GM19238 (cell line): ENCODE measurements at regions not wholly inside any gene's neighbourhood (a gene's known extent, or its start where the extent isn't known, plus 50 kb on each side); places are given as distances from the start of the nearest gene placed in this dataset.

Source experiments
- DNase-seq: peaks from one replicate; pipeline ENCODE4 v3.0.0; 2011; ENCODE audit warnings: low spot score; ENCODE audit not compliant: insufficient read length

DNA sequence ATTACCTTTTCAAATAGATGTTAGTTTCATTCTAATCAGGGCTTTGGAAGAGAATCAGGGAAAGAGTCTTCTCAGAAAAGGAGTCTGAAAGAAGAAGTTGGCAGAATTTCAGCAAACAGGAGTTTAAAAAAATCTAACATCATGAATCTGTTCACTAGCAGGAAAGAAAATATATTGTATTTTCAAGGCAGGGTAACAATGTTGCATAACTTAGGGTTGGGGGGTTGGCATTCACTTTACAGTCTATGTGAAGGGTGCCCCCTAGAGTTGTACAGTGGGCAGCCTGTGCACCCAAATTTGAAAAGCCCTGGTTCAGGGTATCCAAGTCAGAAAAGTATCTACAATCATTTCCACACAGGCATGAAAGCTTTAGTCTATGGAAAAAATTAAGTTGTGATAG lies 348.4 kb upstream of the SLC30A5 start:
- DNase-seq, result no peak

DNA sequence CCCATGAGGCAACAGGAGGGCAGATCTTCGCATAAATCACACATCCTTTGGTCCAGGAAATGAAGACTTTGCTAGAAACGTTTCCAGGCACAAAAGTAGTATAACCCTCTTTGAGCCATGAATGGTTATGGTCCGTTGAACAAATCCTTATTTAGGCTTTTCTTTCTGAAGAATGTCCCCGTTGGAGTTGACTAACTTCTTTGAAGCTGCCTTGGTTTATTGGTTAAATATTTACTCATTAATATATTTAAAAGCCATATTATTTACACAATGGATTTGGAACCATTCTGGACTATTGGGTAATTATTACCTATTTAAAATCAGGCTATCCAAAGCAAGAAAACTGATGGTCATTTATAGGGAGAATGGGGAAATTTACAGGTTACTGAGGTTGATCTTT lies 347.6 kb upstream of the SLC30A5 start:
- no peak for DNase-seq

DNA sequence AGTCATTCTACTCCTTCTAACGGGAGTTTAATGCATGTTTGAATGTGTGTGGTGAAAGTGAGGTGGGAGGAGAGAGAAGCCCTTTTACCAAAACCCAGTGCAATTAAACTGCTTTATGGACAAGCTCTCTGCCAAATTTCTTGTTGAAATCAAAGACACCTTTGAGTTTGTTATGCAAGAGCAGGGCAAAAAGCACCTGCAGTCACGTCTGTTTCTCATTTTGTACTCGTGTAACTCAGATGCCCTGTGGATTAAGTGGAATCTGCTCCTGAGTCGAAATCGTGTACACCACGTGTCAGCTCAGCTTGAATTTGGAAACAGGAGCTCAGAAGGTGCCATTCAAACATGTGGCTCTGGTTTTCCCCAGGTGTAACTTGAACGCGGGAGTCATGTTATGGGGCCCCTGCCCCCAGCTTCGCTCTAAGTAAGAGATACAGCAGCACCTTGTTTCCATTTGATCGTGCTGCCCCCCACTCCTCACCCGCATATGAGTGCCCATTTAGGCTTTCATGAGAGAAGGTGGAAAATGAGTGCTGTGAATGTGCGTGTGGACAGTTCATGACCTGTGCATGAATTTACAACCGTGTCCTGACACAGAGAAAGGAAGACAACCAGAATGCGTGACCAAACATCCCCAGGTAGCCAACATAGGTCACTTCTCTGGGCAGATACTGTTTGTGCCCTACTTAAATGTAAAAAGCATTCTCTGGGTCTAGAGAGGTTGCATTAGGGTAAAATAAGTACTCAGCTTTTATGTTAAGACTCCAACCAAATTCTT lies 347.0 kb upstream of the SLC30A5 start:
- no peak for DNase-seq

DNA sequence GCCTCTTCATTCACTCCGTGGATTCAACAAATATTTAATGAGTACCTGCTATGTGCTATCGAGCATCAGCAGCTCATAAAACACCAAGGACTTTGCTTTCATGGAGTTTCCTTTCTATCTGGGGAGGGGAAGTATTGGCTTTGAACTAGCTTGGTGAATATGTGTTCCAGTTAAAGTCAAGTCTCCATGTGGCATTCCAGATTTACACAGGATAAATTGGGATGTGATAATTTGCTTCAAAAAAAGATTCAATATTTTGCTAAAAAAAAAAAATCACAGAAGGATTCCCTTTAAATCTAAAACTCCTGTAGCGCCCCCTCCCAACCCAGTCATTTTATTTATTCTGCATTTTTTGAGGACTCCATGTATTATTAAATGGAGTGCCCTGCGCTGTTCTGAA lies 346.3 kb upstream of the SLC30A5 start:
- no peak for DNase-seq

DNA sequence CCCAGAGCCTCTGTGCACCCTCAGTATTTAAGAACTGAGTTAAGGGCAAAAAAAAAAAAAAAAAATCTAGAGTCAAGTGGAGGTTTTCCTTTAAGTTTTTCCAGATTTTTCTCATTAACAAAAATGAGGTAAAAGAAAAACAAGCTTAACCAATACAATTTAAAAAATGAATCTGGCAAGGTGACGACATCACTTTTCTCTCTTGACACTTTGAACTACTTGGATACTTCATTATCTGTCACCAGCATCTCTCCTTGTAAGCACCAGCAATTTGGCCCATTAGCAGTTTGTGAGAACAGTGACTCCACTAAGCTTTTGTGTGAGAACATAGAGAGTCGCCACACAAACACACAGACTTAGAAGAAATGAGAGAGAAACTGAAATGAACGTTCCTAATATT lies 345.7 kb upstream of the SLC30A5 start:
- DNase-seq, result no peak

DNA sequence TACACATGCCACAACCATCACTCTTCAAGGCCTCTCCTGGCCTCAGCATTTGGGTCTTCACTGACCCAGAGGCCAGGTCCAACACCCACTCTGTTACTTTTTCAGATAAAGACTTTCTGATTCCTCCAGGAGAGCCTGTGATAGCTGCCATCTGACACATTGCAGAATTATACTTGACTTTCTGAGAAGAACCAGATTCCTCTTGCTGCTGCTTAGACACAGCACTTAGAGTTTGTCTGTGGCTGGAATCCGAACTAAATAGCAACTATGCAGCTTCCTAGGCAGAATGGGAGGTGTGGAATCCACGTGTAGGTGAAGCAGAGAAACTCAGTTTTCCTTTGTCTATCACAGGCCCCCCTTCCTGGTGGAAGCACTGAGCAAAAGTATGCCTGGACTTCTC lies 344.7 kb upstream of the SLC30A5 start:
- no peak for DNase-seq

DNA sequence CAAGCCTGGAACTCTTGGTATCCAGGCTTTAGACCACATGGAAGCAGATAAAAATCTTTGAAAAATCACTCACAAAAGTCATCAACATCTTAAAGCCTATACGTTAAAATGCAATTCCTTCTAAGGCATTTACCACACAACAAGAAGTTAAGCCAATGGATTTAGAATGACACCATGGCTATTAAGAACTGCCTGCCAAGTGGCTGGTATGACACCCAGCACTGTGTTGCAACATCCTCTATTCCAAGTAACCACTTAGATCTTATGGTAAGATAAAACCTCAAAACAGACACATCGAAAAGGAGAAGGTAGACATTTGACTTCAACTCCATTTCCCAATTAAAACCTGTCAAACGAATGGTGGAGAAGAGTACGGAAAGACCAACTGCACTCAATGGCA lies 344.2 kb upstream of the SLC30A5 start:
- no peak for DNase-seq

DNA sequence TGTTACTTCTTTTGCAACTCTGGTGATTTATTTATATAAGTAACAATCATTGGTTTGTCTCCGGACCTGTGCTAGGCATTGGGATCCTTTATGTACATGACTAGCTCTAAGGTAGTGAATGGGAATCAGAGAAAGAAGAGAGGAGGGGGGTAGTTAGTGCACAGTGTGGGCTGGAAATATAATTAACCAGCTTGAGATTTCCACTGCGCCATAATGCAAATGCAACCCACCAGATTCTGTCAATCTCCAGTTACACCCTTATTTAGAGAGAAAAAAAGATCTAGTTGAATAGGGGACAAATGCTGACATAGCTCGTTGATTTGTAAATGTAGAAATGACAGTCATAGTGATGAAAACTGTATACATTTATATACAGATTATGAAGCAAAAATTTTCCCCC lies 342.2 kb upstream of the SLC30A5 start:
- DNase-seq, result no peak

DNA sequence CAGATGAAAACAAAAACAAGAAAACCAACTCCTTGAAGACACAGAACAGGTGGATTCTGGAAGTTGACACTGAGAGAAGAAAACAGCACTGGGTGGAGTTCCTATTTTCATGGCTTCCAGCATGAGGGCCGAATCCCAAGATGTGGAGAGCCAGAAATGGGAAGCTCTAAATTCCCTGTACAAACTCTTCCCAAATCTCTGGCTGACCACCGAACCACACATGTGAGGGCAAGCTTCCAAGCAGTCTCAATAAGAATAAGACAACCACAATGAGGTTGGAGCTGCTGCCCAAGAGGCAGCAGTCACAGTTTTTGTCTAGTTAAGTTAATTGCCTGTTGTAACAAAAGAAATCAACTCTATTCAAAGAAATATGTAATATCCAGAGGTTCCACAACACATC lies 339.3 kb upstream of the SLC30A5 start:
- no peak for DNase-seq

DNA sequence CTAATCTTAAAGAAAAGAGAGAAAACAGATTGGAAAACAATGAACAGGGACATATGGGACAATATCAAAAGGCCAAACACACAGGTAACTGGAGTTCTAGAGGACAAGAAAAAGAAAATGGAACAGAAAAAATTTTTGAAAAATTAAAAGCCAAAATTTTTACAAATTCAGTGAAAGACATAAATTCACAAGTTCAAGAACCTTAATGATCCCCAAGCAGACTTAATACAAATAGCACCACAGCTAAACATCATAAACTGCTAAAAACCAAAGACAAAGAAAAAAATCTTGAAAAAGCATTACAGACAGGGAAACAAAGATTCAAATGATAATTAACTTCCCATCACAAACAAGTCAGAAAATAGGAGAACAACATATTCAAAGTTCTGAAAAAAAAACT lies 338.5 kb upstream of the SLC30A5 start:
- DNase-seq, result no peak

DNA sequence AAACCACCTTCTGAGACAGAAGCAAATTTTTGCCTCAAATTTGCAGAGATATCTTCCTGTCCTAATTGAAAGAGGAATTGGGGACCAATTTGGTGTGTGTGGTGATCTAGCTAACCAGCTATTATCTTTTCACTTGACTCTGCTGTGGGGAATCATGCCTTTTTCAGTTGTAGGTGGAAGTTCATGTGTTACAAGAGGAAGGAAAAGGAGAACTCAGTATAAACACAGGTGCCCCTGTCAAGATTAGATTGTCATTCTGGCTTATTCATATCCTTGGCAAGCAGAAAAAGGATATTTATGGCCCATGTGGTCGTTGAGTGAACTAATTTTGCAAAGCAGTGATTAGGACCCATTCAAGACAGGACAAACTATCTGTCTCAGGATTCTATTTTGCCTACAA lies 336.8 kb upstream of the SLC30A5 start:
- DNase-seq, result no peak

DNA sequence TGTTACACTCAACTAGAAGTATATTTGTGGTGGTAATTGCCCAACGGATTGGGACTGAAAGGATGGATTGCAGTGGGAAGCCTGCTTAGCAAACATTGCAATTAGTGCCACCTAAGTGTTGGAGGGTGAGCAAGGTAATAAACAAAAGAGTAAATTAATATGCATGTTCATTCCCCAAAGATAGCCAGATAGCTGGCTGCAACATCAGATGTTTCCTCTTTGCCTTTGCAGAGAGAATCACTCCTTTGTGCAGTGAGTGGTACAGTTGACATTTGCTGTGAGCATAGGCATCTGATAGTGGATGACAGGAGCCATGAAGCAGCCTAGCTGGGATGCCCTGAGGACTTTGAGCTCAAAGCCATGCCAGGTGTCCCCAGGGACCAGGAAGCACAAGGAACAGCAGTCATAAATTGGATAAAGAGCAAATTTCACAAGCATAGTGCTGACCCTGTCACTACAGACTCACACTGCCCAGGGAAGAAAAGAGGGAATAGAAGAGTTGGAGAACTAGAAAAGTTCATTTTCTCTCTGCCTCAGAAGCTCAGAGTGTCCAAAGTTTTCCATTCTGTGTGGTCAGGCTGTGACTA lies 336.1 kb upstream of the SLC30A5 start:
- DNase-seq, result no peak

DNA sequence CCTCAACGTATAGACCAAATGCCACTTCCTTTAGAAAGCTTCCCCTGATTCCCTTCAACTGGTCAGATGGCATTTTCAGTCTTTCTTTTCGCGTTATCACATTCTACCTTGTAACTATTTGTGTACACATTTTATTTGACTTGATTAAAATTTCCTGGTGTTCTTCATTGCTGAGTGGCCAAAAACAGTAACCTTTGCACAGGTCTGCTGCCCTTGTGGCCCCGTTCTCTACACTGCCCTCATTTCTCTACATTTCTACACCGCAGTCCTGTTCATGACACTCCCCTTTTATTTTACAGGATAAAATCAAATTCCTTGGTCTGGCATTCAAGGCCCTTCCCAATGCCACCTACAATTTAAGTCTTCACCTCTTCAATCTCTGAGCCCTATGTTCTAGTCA lies 334.2 kb upstream of the SLC30A5 start:
- no peak for DNase-seq

DNA sequence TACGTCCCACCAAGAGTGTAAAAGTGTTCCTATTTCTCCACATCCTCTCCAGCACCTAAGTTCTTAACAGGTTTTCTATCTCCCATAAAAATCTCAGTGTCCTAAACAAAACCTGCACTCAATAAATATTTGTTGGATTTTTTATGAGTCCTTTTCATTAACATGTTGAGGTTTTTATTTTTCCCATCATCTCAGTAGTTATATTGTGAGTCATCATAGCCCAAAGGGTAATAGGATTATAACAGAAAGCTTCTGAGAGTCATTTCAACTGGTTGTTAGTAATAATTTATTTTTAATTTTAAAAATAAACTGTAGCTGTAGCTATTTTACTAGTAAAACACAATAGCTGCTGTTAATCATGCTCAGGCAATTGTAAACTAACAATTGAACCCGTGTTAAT lies 331.6 kb upstream of the SLC30A5 start:
- no peak for DNase-seq

DNA sequence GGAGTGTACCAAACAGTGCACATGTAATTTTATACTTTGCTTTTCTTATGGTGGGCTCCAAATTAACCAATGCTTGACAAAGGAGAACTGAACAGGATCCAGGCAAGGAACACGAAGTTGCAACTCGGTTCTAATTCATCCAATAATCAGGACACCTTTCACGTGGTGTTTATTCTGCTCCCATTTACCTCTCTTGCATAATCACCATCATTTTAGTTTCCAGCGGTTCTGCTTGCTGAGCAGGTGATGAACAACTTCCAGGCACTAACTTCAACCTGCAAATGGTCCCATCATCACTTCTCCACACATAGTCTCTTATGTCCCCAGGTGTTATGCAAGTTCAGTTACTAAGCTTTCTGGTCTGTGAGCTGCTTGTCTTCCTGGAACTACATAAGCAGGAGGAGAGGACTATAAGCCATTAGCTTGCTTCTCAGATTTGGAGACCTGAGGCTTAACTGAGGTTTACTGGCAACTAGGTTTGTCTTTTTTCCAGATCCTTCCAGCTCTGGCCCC lies 326.8 kb upstream of the SLC30A5 start:
- DNase-seq, result no peak

DNA sequence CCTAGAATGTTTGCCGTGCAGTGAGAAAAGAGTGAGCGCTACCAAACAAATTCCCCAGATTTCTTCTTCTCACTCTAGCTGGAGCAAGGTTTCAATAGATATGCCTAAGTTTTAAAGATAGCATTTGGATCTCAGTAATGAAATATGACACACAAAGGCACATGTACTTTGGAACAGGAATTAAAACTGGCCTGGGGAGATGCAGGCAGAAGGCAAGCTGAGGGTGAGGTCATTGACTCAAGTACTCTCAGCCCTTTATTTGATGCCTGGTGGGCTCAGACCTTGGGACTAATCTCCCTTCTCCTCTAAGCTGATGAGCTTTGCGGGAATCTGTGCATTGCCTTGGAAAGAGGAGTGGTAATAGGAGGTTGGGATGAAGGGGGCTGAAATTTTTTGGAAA lies 323.3 kb upstream of the SLC30A5 start:
- no peak for DNase-seq

DNA sequence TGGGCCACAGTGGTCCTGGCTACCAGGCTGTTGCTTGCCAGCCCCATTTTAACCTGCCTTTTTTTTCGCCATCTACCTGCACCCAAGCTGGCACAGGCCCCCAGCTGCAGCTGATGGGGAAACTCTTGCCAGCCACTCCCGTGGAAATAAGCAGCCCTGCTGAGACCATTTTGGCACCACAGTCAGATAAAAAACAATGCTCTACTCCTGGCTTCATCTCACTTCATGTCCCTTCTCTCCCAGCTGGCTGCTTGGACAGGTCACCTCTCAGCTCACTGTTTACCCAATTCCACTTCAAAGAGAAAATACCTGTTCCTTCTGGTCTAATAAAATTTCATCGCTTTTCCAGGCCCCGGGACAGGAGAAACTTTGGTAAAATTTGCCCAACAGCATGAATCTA lies 322.6 kb upstream of the SLC30A5 start:
- DNase-seq, result no peak

DNA sequence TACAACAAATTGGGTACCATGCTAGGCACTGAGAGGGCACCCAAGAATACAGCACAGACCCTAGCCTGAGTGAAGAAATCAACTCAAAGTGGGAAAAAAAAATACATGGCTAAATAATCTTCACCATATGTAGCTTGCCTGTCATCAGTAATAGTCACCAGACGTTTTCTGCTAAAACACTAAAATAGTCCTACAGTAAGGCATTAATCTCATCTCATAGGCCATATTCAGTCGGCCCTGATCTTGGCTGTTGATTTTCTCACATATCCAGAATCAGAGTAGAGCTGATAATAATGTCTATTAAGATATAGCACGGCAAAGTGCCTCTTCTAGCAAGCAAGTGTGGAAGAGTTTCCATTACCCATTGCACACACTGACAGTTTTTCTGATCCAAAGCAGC lies 322.1 kb upstream of the SLC30A5 start:
- no peak for DNase-seq

DNA sequence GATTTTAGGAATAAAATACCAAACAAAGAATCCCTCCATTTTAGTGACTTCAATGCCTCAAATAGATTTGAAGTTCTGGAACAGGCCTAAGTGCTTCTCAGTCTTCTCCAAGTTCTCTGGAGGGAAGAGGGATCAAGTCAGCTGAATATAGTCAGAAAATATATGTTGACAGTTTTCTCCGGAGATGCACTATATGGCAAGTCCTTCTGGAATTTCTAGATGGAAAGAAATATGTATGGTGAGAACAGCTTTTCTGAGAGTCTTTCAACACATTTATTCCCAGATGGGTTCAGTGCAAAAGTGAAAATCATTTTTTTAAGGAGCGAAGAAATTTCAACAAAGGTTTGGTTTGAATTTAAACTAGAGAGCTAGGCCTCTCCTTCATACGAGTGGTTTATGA lies 317.4 kb upstream of the SLC30A5 start:
- DNase-seq, result no peak

DNA sequence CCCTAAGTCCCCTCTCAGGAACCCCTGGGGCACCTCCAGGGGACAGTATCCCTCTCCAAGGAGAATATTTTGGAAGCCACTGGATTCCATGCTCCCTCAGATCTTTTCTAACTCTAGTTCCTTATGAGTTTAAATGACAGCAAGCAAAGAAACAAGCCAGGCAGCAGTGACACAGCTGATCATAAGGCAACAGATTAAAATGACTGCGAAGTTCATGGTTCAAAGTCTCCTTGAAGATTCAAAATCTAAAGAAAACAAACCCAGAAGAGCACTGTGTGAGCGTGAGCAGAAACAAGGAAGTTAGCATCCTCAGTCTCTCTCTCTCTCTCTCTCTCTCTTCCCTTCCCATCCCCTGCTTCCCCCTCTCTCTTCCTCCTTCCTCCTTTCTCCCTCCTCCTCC lies 316.7 kb upstream of the SLC30A5 start:
- no peak for DNase-seq

DNA sequence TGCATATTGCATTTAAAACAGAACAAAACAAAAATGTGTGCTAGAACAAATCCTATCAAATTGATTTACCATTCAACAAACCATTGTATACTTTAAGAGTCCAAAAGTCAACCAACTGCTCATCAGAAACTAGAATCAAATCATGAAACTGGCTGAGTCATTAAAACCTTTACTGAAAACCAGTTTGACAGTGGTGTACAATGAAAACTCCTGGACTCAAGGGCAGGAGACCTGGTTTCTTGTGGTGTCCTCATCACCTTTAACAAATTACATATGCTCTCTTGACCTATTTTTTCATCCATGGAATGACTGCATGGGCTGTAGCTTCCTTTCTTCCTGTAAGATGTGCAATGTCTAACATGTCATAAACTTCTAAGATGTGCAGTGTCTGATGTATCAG lies 315.3 kb upstream of the SLC30A5 start:
- no peak for DNase-seq

DNA sequence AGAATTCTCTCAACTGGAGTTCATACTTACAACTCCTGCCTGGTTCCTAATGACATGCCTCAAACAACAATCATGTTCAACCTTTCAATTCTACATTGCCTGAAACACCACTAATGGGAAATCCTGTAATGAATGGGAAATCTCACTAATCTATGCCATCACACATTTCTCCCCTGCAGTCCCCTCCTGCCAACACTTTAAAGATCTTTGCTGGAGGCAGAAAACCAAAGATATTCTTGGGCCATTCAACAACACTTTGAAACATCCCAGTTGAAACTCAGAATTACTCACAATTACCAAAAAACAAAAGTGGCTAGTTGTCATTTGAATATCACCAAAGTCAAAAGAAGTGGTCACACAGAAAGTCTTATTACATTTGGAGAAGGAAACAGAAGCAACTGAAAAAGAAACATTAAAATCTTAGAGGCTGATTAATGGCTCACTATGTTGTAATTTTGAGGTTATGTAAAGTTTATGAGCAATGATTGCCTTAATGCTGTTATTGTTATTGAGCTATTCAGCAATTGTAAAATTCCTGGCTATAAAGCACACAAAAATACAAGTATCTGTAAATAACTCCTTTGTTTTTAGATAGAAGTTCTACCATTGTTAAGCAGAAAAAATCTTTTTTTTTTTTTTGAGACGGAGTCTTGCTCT lies 313.4 kb upstream of the SLC30A5 start:
- DNase-seq, result no peak

DNA sequence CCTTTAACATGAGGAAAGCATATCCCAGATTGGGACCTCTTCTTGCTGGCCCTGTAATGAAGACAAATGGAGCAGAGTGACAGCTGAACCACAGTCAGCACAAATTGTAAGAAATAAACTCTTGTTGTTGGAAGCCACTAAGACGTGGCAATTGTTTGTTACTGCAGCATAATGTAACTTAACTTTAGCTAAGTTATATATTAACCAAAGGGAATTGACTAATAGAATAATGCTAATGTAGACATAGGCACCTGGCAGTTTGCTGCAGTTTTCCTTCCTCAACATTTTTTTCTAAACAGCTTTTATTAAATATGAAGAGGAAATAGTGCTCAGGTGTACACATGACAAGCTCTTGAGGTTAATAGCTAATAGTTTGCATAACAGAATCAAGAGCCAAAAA lies 300.7 kb upstream of the SLC30A5 start:
- no peak for DNase-seq
